ENCODE measurements at regions not wholly inside any gene's neighbourhood (a gene's known extent, or its start where the extent isn't known, plus 50 kb on each side); places are given as distances from the start of the nearest gene placed in this dataset.

- Histone ChIP-seq H3K4me2 (peak overlapping the region; percentile 93), H3K27ac (peak overlapping the region; percentile 71), H3K9me3 (ENCODE audit: insufficient read depth, low read depth) (no peaks in the 10 kb centered on the region), H4K20me1 (ENCODE audit: insufficient read depth) (no peaks in the 10 kb centered on the region), H3K9me2 (ENCODE audit: insufficient read depth) (no peaks in the 10 kb centered on the region), H3K36me3 (ENCODE audit: low read depth) (no peaks in the 10 kb centered on the region), H3K79me2 (ENCODE audit: low read depth) (no peaks in the 10 kb centered on the region), H3K4me3 (peak overlapping the region; percentile 75), H3K4me1 (replicated peaks; ENCODE audit: insufficient read depth) (peaks cover 23% of the 10 kb centered on the region), H2AFZ (peak overlapping the region; percentile 86; the same call in 1 of the 2 replicates), H3K27me3 (ENCODE audit: insufficient read depth, low read depth) (no peaks in the 10 kb centered on the region), H3F3A (ENCODE audit: insufficient read depth, low read depth) (peaks cover 8% of the 10 kb centered on the region; the same call in 1 of the 2 replicates)
- intact Hi-C loops (cut with micrococcal nuclease; ENCODE audit: unreplicated experiment), result loop anchor here (1.0 to 10.0 kb wide), 7 partner anchors 32 to 1113 kb away; partner anchors contain the start of genes EIF4G2 and ZBED5
- no TSS peak for BruUV-seq (replicated peaks)
- ChIA-PET CTCF (interaction anchor here (0.6 kb wide), 1 partner anchor 26 kb away, joined by 3 read pairs; no protein-coding TSS in a partner anchor), POLR2A (ENCODE audit: unreplicated experiment) (interaction anchor here (0.8 kb wide), 2 partner anchors 123 to 1327 kb away, joined by 3 to 4 read pairs; partner anchors contain the start of gene EIF4G2)
- DNase-seq, result peak in 1 of 2 experiments; percentile 59
- TF ChIP-seq, protein P1, sequence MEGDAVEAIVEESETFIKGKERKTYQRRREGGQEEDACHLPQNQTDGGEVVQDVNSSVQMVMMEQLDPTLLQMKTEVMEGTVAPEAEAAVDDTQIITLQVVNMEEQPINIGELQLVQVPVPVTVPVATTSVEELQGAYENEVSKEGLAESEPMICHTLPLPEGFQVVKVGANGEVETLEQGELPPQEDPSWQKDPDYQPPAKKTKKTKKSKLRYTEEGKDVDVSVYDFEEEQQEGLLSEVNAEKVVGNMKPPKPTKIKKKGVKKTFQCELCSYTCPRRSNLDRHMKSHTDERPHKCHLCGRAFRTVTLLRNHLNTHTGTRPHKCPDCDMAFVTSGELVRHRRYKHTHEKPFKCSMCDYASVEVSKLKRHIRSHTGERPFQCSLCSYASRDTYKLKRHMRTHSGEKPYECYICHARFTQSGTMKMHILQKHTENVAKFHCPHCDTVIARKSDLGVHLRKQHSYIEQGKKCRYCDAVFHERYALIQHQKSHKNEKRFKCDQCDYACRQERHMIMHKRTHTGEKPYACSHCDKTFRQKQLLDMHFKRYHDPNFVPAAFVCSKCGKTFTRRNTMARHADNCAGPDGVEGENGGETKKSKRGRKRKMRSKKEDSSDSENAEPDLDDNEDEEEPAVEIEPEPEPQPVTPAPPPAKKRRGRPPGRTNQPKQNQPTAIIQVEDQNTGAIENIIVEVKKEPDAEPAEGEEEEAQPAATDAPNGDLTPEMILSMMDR (conservative IDR thresholded peaks at IDR 0.05), result no peak
- TF ChIP-seq EZH2 (IDR thresholded peaks at IDR 0.05; ENCODE audit: low read depth), result no peak
Observed at GRCh38 chr11:10931761-10932670, 74.2 kb upstream of the ZBED5 start.

DNA sequence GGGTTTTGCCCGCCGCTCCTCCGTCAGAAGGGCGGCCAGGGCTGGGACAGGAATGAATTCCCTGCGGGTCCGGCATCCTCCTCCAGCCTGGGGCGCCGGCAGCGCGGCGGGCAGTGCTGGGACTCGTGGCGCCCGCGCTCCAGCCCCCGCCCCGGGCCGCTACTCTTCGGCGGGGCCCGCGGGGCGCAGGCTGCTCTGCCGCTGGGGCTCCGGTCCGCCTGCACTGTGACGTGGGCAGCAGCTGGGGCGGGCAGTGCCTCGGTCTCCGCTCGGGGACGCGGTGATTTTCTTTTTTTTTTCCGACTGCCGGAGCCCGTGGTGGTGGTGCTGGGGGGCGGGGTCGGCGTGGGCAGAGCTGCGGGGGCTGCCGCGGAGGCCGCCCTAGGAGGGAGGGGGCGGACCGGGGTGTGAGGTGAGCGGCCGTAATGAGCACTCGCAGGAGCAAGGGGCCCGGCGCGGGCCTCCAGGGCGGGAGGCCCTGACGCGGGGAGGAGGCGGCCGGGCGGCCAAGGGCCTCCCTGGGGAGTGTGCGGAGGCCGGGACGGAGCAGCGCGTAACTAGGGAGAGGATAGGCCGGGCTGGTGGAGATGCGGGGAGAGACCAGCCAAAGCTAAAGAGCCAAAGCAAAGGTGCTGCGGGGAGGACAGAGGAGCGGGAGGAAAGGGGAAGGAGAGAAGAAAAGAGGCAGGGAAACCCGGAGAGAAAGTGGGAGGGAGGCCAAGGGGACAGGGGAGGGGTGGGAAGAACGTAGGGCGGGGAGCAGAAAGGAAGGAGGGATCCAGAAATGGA is 73.3 kb upstream of the ZBED5 start:
- peak; percentile 39 to 56 for DNase-seq

More for the DNA sequence above, 73.3 kb upstream of the ZBED5 start:
- Histone ChIP-seq H3K79me2 (ENCODE audit: low read depth) (no peaks in the 10 kb centered on the region), H3F3A (ENCODE audit: insufficient read depth, low read depth) (peaks cover 13% of the 10 kb centered on the region), H3K36me3 (ENCODE audit: low read depth) (no peaks in the 10 kb centered on the region), H3K4me3 (peak overlapping the region; percentile 75), H4K20me1 (ENCODE audit: insufficient read depth) (no peaks in the 10 kb centered on the region), H3K27me3 (ENCODE audit: insufficient read depth, low read depth) (no peaks in the 10 kb centered on the region), H3K9me3 (ENCODE audit: insufficient read depth, low read depth) (no peaks in the 10 kb centered on the region), H3K27ac (peak overlapping the region; percentile 71), H3K9me2 (ENCODE audit: insufficient read depth) (no peaks in the 10 kb centered on the region), H2AFZ (peak overlapping the region; percentile 86), H3K4me1 (replicated peaks; ENCODE audit: insufficient read depth) (peaks cover 32% of the 10 kb centered on the region), H3K4me2 (peak overlapping the region; percentile 93)
- intact Hi-C loops (cut with micrococcal nuclease; ENCODE audit: unreplicated experiment), result loop anchor here (1.0 to 10.0 kb wide), 6 partner anchors 31 to 1114 kb away; partner anchors contain the start of genes EIF4G2 and ZBED5
- ChIA-PET POLR2A (ENCODE audit: unreplicated experiment) (interaction anchor here (0.7 to 0.8 kb wide), 3 partner anchors 121 to 1328 kb away, joined by 3 to 11 read pairs (median 4); partner anchors contain the start of gene EIF4G2), CTCF (interaction anchor here (0.6 kb wide), 1 partner anchor 25 kb away, joined by 3 read pairs; no protein-coding TSS in a partner anchor)
- BruUV-seq (replicated peaks), result no TSS peak
- TF ChIP-seq EZH2 (IDR thresholded peaks at IDR 0.05; ENCODE audit: low read depth), result no peak
- TF ChIP-seq, protein P1 (conservative IDR thresholded peaks at IDR 0.05), result no peak
